ENCODE measurements at regions not wholly inside any gene's neighbourhood (a gene's known extent, or its start where the extent isn't known, plus 50 kb on each side); places are given as distances from the start of the nearest gene placed in this dataset.

GRCh38 chr3:66149269-66149668, 71.5 kb upstream of the SLC25A26 start:
- no peak for TF ChIP-seq EZH2 (IDR thresholded peaks at IDR 0.05; ENCODE audit: low read length)
- TF ChIP-seq, protein P1, sequence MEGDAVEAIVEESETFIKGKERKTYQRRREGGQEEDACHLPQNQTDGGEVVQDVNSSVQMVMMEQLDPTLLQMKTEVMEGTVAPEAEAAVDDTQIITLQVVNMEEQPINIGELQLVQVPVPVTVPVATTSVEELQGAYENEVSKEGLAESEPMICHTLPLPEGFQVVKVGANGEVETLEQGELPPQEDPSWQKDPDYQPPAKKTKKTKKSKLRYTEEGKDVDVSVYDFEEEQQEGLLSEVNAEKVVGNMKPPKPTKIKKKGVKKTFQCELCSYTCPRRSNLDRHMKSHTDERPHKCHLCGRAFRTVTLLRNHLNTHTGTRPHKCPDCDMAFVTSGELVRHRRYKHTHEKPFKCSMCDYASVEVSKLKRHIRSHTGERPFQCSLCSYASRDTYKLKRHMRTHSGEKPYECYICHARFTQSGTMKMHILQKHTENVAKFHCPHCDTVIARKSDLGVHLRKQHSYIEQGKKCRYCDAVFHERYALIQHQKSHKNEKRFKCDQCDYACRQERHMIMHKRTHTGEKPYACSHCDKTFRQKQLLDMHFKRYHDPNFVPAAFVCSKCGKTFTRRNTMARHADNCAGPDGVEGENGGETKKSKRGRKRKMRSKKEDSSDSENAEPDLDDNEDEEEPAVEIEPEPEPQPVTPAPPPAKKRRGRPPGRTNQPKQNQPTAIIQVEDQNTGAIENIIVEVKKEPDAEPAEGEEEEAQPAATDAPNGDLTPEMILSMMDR (optimal IDR thresholded peaks at IDR 0.05 in 1 of 3, IDR thresholded peaks at IDR 0.05 in 1 of 3, conservative IDR thresholded peaks at IDR 0.05 in 1 of 3; ENCODE audit: extremely low read depth in 1 of 3, insufficient read depth in 2 of 3, low read length in 3 of 3), result no peak
